HG03108 (cell line): ENCODE measurements at regions not wholly inside any gene's neighbourhood (a gene's known extent, or its start where the extent isn't known, plus 50 kb on each side); places are given as distances from the start of the nearest gene placed in this dataset.
"Not testable (repeated sequence)": the region's sequence is repeated elsewhere in the genome, so short reads cannot be mapped to it uniquely, and the experiment has no call there.

Source experiments
- ATAC-seq: cut with Tn5 transposase; IDR thresholded peaks from one replicate; pipeline ENCODE4 v1.9.1; 2021; ENCODE audit warnings: moderate library complexity; ENCODE audit not compliant: unreplicated experiment

DNA sequence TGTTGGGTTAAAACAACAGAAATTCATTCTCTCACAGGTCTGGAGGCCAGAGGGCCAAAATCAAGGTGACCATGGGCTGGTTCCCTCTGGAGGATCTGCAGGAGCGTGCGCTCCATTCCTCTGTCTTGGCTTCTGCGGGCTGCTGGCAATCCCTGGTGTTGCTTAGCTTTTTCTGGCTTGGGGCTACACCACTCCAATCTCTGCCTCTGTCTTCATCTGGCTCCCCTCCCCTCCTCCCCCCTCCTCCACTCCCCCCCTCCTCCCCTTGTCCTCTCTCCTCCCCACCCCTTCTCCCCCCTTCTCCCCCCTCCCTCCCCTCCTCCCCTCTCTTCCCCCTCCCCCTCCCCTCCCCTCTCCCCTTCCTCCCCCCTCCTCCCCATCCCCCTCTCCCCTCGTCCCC lies 321.3 kb upstream of the ARID1B start:
- no peak for ATAC-seq

DNA sequence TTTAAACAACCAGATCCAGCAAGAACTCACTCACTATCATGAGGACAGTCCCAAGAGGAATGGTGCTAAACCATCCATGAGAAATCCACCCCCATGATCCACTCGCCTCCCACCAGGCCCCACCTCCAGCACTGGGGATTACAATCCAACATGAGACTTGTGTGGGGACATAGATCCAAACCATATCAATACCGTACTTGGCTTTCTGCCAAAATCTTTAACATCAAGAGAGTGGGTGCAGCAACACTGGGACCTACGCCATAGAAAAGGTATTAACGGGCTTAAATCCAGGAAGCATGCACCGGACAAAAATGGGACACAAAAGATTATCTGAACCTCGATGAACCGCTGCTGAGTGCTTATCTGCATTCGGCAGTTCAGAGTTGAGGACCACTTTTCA lies 322.3 kb upstream of the ARID1B start:
- ATAC-seq, result no peak

- no peak for ATAC-seq
Measured at GRCh38 chr6:156451726-156452125, 325.5 kb upstream of the ARID1B start.

DNA sequence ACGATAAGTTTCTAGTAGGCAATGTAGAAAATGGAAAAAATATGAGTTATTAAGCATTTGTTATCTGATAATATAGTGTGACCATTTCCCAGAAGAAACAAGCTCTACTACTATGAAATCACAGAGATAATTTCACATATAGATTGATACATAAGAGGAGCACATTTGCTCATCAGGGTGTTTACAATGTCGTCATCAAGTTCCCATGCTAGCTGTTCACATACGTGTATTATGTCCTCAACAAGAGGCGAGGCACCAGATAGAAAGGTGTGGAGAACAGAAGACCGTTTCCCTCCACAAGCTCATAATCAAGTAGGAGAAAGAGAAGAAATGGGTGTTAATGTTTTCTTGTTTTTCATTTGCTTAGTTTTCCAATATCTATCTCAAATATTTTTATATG lies 326.1 kb upstream of the ARID1B start:
- ATAC-seq, result no peak

DNA sequence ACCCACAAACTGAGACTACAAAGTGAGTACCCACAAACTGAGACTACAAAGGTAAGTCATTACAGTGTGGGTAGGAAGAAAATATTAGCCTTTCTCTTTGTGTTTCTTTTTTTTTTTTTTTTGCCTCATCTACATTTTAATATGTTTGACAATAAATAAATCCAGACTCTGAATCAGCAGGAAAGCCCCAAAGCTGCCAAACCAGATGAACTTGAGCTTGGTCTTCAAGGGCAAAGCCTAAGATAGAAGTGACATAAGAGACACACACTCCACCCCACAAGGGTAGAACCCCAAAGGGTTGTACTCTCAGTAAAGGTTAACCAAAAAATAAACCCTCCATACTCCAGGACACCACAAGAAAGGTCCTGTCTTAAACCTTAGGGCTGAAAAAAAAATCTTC lies 326.8 kb upstream of the ARID1B start:
- no peak for ATAC-seq

DNA sequence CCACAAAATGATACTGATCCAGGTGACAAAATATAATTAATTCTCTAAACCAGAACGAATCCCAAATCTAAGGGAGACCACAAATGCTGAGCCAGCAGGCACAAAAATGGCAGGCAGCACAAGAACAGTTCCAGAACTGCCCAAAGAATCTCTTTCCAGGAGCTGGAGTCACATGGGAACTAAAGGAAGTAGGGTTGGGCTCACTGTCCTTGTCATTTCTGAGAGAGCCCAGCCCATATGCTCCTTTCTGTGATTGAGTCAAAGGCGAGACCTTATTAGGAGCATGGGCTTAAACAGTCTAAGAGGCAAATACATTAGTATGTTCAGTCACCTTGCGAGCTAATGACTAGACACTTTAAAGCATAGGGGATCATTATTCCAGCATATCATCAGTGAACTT lies 327.6 kb upstream of the ARID1B start:
- no peak for ATAC-seq

- ATAC-seq, result no peak
Measured at GRCh38 chr6:156449128-156449527, 328.1 kb upstream of the ARID1B start.

- ATAC-seq, result no peak
Measured at GRCh38 chr6:156448579-156448978, 328.6 kb upstream of the ARID1B start.

DNA sequence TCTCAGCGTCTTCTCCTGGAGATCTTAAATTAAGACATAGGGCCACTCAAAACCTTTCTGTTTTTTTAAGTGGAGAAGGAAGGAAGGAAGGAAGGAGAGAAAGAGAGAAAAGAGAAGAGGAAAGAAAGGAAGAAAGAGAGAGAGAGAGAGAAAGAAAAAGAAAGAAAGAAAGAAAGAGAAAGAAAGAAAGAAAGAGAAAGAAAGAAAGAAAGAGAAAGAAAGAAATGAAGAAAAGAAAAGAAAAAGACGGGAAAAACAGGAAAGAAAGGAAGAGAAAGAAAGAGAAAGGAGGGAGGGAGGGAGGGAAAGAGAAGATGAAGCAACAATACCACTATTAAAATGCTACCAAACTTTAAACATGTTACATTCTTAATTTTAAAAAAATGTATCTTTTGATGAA lies 336.5 kb upstream of the ARID1B start:
- ATAC-seq, result no peak

GRCh38 chr6:156438350-156438923 lies 338.7 kb upstream of the ARID1B start:
- no peak for ATAC-seq

GRCh38 chr6:156437121-156437879 lies 339.9 kb upstream of the ARID1B start:
- ATAC-seq, result no peak

DNA sequence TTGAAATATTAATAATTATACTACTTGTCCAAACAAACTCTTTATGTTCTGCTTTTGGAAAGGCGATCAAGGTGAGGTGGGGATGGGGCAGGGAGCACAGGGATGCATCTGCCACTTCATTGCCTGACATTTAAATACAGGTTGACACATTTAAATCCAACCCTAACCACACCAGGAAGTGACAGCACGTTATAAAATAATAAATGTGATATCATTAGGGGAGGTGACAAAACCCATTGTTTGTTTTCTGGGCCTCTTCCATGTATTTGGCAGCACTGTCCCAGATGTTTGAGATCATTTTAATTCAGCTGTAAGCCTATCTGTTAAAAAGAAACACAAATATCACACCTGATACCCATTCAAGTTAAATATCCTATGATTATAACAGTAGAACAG lies 342.4 kb upstream of the ARID1B start:
- ATAC-seq, result no peak

DNA sequence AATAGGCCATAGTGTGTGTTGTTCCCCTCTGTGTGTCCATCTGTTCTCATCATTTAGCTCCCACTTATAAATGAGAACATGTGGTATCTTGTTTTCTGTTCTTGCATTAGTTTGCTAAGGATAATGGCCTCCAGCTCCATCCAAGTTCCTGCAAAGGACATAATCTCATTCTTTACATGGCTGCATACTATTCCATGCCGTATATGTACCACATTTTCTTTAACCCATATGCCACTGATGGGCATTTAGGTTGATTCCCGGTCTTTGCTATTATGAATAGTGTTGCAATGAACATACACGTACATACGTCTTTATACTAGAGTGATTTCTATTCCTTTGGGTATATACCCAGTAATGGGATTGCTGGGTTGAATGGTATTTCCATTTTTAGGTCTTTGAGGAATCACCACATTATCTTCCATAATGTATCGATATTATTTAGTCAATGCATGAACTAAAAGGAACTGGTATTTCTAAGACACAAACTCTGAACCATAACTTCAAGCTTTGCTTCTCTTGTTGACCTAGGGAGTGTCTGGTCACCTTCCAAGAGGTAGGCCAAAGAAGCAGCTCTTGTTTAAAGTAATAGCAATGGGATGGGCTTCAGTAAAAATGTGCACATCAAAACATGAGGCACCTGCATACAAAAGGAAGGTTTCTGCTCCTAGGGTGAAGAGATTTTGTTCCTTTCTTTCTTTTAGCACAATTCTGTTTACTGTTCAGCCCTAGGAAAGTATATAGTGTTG lies 343.0 kb upstream of the ARID1B start:
- ATAC-seq, result no peak

GRCh38 chr6:156432543-156432942 lies 344.6 kb upstream of the ARID1B start:
- no peak for ATAC-seq

GRCh38 chr6:156430386-156430785 lies 346.8 kb upstream of the ARID1B start:
- ATAC-seq, result no peak

- no peak for ATAC-seq
Measured at GRCh38 chr6:156427345-156427744, 349.8 kb upstream of the ARID1B start.

- no peak for ATAC-seq
Measured at GRCh38 chr6:156425359-156426020, 351.7 kb upstream of the ARID1B start.

GRCh38 chr6:156423829-156424228 lies 353.3 kb upstream of the ARID1B start:
- no peak for ATAC-seq

GRCh38 chr6:156423075-156423474 lies 354.1 kb upstream of the ARID1B start:
- no peak for ATAC-seq

- no peak for ATAC-seq
Measured at GRCh38 chr6:156421933-156422332, 355.2 kb upstream of the ARID1B start.

- ATAC-seq, result not testable (repeated sequence)
Measured at GRCh38 chr6:156421301-156421700, 355.9 kb upstream of the ARID1B start.
